Panc1 (cell line): ENCODE measurements at regions not wholly inside any gene's neighbourhood (a gene's known extent, or its start where the extent isn't known, plus 50 kb on each side); places are given as distances from the start of the nearest gene placed in this dataset.

Source experiments
- ATAC-seq: fragments of 200-7000 bp; cut with Tn5 transposase; 2 replicates; pipeline ENCODE4 v1.9.1; 2020; ENCODE audit warnings: mild to moderate bottlenecking, moderate library complexity
- BruUV-seq: library from RNA; stranded (reverse); fragments of 400-500 nt; replicated peaks from 2 replicates; lab custom pipeline; 2021; lab: Mats Ljungman, UMichigan
- CTCF ChIA-PET: fragments of 300-600 bp; sonication (Branson Sonifier 250); formaldehyde crosslinking; loops from one replicate; lab custom pipeline; 2022; ENCODE audit warnings: antibody characterized with exemption; lab: Charles Lee
- POLR2A ChIA-PET: fragments of 300-600 bp; sonication (Branson Sonifier 250); formaldehyde crosslinking; loops from one replicate; lab custom pipeline; 2022; ENCODE audit warnings: antibody characterized with exemption; lab: Charles Lee
- DNase-seq: peaks from one replicate; pipeline ENCODE4 v3.0.0-alpha.2; 2010; ENCODE audit warnings: low read depth, low spot score
- H3K27ac ChIP-seq: 2 replicates; pipeline ENCODE4 v1.5.1; 2011; ENCODE audit warnings: mild to moderate bottlenecking, low read length, inconsistent platforms
- H3K27me3 ChIP-seq: fragments of 200-500 bp; sonication (Bioruptor generic); 2 replicates; pipeline ENCODE4 v1.6.0; 2014; ENCODE audit warnings: low read length, inconsistent platforms; ENCODE audit not compliant: control insufficient read depth, insufficient read depth
- H3K36me3 ChIP-seq: fragments of 200-500 bp; sonication (Bioruptor generic); 2 replicates; pipeline ENCODE4 v1.5.1; 2014; ENCODE audit warnings: inconsistent platforms, mild to moderate bottlenecking, low read length, moderate library complexity; ENCODE audit not compliant: control insufficient read depth, insufficient read depth
- H3K4me1 ChIP-seq: 2 replicates; pipeline ENCODE4 v1.5.1; 2011; ENCODE audit warnings: inconsistent platforms, mild to moderate bottlenecking, low read length, moderate library complexity; ENCODE audit not compliant: control insufficient read depth, insufficient read depth
- H3K4me3 ChIP-seq, 2 experiments: 2 replicates each; pipeline ENCODE4 v1.5.1; 2011 to 2012; ENCODE audit warnings: low read depth in 2 of 2, low read length in 2 of 2, mild to moderate bottlenecking in 2 of 2, inconsistent platforms in 1 of 2, moderate library complexity in 1 of 2
- H3K9me3 ChIP-seq: fragments of 200-500 bp; sonication (Bioruptor generic); 2 replicates; pipeline ENCODE4 v1.5.1; 2014; ENCODE audit warnings: low read depth, mild to moderate bottlenecking, inconsistent platforms, low read length, moderate library complexity; ENCODE audit not compliant: control insufficient read depth, insufficient read depth
- CTCF ChIP-seq: fragments of 450-650 bp; IDR thresholded peaks from 2 replicates; pipeline ENCODE4 v1.5.1; 2017; ENCODE audit warnings: mild to moderate bottlenecking
- POLR2AphosphoS5 ChIP-seq: IDR thresholded peaks from 2 replicates; pipeline ENCODE4 v1.6.1; 2012; ENCODE audit warnings: mild to moderate bottlenecking, low read depth, low read length, moderate library complexity
- REST ChIP-seq, 2 experiments: IDR thresholded peaks; 2 replicates each; pipeline ENCODE4 v1.6.1; 2011 to 2012; ENCODE audit warnings: low read depth in 2 of 2, control low read depth in 1 of 2, low read length in 1 of 2, mild to moderate bottlenecking in 1 of 2, moderate library complexity in 1 of 2; ENCODE audit not compliant: insufficient read depth in 1 of 2
- SIN3A ChIP-seq: IDR thresholded peaks from 2 replicates; pipeline ENCODE4 v1.6.1; 2012; ENCODE audit warnings: low read depth, mild to moderate bottlenecking, low read length, moderate library complexity, borderline replicate concordance; ENCODE audit not compliant: insufficient read depth
- TCF7L2 ChIP-seq: IDR thresholded peaks from 2 replicates; pipeline ENCODE4 v1.6.1; 2011; ENCODE audit warnings: mild to moderate bottlenecking, low read depth, low read length, inconsistent platforms
- in situ Hi-C: cut with HindIII; loops from 2 replicates; pipeline ENCODE4 v1.10.0; 2016; ENCODE audit warnings: low sequenced_read_pairs, low pct_unique_long_range_greater_than_20kb
- intact Hi-C: fragments of 100-400 bp; cut with micrococcal nuclease; formaldehyde crosslinking; loops from one replicate; pipeline ENCODE4 v1.10.0; 2022; ENCODE audit not compliant: unreplicated experiment

- POLR2A ChIA-PET: no interaction called here
- TF ChIP-seq CTCF: no peak
- TF ChIP-seq TCF7L2: no peak
- no peak for TF ChIP-seq SIN3A
- no peak for TF ChIP-seq POLR2AphosphoS5
- no peak for TF ChIP-seq REST (IDR thresholded peaks at IDR 0.05; ENCODE audit: insufficient read depth in 1 of 2, low read depth in 2 of 2, low read length in 1 of 2)
Measured at GRCh38 chr4:166481055-166481454, 608.0 kb downstream of the TLL1 start.

GRCh38 chr4:166481739-166482138 is 608.7 kb downstream of the TLL1 start:
- TF ChIP-seq CTCF: no peak
- TF ChIP-seq POLR2AphosphoS5: no peak
- TF ChIP-seq TCF7L2: no peak
- no peak for TF ChIP-seq SIN3A
- no peak for TF ChIP-seq REST (IDR thresholded peaks at IDR 0.05; ENCODE audit: insufficient read depth in 1 of 2, low read depth in 2 of 2, low read length in 1 of 2)

More at GRCh38 chr4:166481055-166481454, 608.0 kb downstream of the TLL1 start:
- CTCF ChIA-PET: no interaction called here
- BruUV-seq: no TSS peak
- intact Hi-C loops (no loop called here), in situ Hi-C loops (no loop called here)
- Histone ChIP-seq H3K9me3 (no peaks in the 10 kb centered on the region), H3K27me3 (no peaks in the 10 kb centered on the region), H3K4me3 (no peak overlapping the region), H3K4me1 (no peaks in the 10 kb centered on the region), H3K27ac (no peak overlapping the region), H3K36me3 (no peaks in the 10 kb centered on the region)
- no peak for DNase-seq
- no peak for ATAC-seq

More at GRCh38 chr4:166481739-166482138, 608.7 kb downstream of the TLL1 start:
- Histone ChIP-seq H3K9me3 (no peaks in the 10 kb centered on the region), H3K4me3 (no peak overlapping the region), H3K4me1 (no peaks in the 10 kb centered on the region), H3K27ac (no peak overlapping the region), H3K36me3 (no peaks in the 10 kb centered on the region), H3K27me3 (no peaks in the 10 kb centered on the region)
- POLR2A ChIA-PET: no interaction called here
- ATAC-seq (no peak), DNase-seq (no peak)
- no TSS peak for BruUV-seq
- intact Hi-C loops: no loop called here
- CTCF ChIA-PET: no interaction called here
- in situ Hi-C loops: no loop called here
